HL-60 (cell line): ENCODE measurements at regions not wholly inside any gene's neighbourhood (a gene's known extent, or its start where the extent isn't known, plus 50 kb on each side); places are given as distances from the start of the nearest gene placed in this dataset.

Experiments used
- DNase-seq, 2 experiments: peaks; one replicate each; pipeline ENCODE4 v3.0.0-alpha.2; 2010 to 2020; ENCODE audit warnings: low read depth in 1 of 2, low spot score in 1 of 2
- H3K27ac ChIP-seq: fragments of 250-450 bp; sonication (Bioruptor Pico); replicated peaks from 2 replicates; pipeline ENCODE4 v1.5.1; 2020; ENCODE audit warnings: mild to moderate bottlenecking, moderate library complexity
- H3K27me3 ChIP-seq: fragments of 250-450 bp; sonication (Bioruptor Pico); 2 replicates; pipeline ENCODE4 v1.5.1; 2021; ENCODE audit warnings: mild to moderate bottlenecking, moderate library complexity; ENCODE audit not compliant: insufficient read depth, poor library complexity, severe bottlenecking
- H3K4me3 ChIP-seq: replicated peaks from 2 replicates; pipeline ENCODE4 v1.5.1; 2011; ENCODE audit warnings: mild to moderate bottlenecking, control low read depth, low read length; ENCODE audit not compliant: insufficient read depth
- GABPA ChIP-seq: IDR thresholded peaks from 2 replicates; pipeline ENCODE4 v1.6.1; 2012; ENCODE audit warnings: low read depth
- POLR2AphosphoS5 ChIP-seq: IDR thresholded peaks from 2 replicates; pipeline ENCODE4 v1.6.1; 2012; ENCODE audit warnings: low read depth
- SPI1 ChIP-seq: IDR thresholded peaks from 2 replicates; pipeline ENCODE4 v1.6.1; 2012; ENCODE audit warnings: low read depth, mild to moderate bottlenecking, borderline replicate concordance
- TF ChIP-seq, protein P1 (sequence below): IDR thresholded peaks from 2 replicates; pipeline ENCODE4 v1.6.1; 2012; ENCODE audit warnings: low read depth; ENCODE audit not compliant: insufficient replicate concordance
- TF ChIP-seq, protein P2 (sequence below): IDR thresholded peaks from one replicate; pipeline ENCODE4 v1.5.1; 2011; ENCODE audit warnings: low read length, control low read depth, inconsistent platforms; ENCODE audit not compliant: insufficient read depth

DNA sequence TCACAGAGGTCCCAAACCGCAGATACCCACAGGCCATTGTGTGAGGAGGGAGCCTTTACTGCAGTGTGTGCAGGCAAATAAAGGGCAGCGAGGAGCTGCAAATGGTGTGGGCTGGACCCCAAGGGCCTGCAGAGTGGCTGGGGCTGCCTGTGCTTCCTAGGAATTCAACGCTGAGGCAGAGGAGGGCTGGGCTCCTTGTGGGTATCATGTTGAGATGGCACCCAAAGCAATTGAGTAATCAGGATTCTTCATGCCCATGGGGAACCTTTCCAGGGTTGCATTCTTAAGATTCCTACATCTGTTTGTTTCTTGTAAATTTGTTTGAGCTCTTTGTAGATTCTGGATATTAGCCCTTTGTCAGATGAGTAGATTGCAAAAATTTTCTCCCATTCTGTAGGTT, 85.4 kb upstream of the LIPC start:
- TF ChIP-seq, protein P1, sequence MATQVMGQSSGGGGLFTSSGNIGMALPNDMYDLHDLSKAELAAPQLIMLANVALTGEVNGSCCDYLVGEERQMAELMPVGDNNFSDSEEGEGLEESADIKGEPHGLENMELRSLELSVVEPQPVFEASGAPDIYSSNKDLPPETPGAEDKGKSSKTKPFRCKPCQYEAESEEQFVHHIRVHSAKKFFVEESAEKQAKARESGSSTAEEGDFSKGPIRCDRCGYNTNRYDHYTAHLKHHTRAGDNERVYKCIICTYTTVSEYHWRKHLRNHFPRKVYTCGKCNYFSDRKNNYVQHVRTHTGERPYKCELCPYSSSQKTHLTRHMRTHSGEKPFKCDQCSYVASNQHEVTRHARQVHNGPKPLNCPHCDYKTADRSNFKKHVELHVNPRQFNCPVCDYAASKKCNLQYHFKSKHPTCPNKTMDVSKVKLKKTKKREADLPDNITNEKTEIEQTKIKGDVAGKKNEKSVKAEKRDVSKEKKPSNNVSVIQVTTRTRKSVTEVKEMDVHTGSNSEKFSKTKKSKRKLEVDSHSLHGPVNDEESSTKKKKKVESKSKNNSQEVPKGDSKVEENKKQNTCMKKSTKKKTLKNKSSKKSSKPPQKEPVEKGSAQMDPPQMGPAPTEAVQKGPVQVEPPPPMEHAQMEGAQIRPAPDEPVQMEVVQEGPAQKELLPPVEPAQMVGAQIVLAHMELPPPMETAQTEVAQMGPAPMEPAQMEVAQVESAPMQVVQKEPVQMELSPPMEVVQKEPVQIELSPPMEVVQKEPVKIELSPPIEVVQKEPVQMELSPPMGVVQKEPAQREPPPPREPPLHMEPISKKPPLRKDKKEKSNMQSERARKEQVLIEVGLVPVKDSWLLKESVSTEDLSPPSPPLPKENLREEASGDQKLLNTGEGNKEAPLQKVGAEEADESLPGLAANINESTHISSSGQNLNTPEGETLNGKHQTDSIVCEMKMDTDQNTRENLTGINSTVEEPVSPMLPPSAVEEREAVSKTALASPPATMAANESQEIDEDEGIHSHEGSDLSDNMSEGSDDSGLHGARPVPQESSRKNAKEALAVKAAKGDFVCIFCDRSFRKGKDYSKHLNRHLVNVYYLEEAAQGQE, result no peak
- no peak for TF ChIP-seq GABPA
- TF ChIP-seq SPI1, result no peak
- TF ChIP-seq, protein P2, sequence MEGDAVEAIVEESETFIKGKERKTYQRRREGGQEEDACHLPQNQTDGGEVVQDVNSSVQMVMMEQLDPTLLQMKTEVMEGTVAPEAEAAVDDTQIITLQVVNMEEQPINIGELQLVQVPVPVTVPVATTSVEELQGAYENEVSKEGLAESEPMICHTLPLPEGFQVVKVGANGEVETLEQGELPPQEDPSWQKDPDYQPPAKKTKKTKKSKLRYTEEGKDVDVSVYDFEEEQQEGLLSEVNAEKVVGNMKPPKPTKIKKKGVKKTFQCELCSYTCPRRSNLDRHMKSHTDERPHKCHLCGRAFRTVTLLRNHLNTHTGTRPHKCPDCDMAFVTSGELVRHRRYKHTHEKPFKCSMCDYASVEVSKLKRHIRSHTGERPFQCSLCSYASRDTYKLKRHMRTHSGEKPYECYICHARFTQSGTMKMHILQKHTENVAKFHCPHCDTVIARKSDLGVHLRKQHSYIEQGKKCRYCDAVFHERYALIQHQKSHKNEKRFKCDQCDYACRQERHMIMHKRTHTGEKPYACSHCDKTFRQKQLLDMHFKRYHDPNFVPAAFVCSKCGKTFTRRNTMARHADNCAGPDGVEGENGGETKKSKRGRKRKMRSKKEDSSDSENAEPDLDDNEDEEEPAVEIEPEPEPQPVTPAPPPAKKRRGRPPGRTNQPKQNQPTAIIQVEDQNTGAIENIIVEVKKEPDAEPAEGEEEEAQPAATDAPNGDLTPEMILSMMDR, result no peak
- no peak for TF ChIP-seq POLR2AphosphoS5
- H3K27ac ChIP-seq, result no peak overlapping the region
- H3K4me3 ChIP-seq, result no peak overlapping the region
- no peaks in the 10 kb centered on the region for H3K27me3 ChIP-seq
- no peak for DNase-seq

DNA sequence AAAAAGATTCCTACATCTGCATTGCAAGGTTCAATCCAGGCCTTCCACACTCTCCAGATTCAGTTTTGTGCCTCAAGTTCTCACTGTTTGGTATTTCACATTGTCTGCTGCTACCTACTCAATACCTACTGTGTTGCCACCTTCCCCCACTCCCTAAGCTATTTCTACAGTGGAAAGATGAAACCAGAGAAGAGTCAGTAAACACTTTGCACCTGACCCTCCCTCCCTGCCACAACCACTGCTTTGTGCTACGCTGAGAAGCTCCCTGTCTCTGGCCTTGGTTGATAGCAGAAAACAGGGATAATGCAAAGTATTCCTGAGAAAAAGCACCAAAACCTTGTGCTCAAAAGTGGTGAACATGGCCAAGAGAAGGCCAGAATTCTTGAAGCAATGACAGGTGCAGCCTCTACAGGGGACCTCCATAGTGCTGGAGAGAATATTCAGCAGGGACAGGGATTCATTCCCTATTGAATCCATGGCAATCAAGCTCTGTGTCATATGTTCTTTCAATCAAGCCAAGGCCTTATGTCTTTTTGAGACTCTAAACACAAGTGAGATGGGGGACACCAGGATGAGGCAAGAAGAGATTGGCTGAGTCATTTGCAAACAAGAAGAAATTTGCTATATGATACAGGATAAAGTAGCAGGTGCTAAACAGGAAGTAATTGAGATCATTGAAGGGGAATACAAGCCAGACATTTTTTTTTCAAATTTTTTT, 83.5 kb upstream of the LIPC start:
- no peak for TF ChIP-seq POLR2AphosphoS5
- TF ChIP-seq, protein P1, result no peak
- no peak for TF ChIP-seq SPI1
- TF ChIP-seq, protein P2, result no peak
- DNase-seq, result no peak
- H3K4me3 ChIP-seq, result no peak overlapping the region
- H3K27me3 ChIP-seq, result no peaks in the 10 kb centered on the region
- no peak overlapping the region for H3K27ac ChIP-seq

DNA sequence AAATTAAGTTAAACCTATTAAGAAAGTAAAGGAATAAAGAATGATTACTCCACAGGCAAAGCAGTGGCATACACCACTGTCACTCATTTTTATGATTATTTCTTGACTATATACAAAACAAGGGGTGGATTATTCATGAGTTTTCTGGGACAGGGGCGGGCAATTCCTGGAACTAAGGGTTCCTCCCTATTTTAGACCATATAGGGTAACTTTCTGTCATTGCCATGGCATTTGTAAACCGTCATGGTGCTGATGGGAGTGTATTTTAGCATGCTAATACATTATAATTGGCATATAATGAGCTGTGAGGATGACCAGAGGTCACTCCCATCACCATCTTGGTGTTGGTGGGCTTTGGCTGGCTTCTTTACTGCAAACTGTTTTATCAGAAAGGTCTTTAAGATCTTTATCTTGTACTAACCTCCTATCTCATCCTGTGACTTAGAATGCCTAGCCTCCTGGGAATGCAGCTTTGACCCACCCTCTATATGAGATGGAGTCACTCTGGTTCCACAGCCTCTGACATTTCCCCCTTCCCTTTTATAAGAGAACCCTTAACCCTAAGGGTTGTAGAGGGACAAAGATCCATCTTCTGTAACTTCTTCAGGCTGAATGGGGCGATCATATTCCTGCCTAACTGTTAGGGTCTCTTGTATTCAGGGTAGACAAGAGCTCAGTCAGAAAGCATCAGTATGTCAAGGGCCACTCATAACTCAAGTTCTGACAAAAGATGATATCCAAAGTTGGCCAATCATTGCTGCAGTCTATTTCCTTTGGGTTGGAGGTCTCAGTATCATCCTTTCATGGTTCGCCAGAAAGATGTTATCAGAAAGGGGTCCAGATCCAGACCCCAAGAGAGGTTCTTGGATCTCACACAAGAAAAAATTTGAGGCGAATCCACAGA, 79.5 kb upstream of the LIPC start:
- no peak for DNase-seq
- Histone ChIP-seq H3K27me3 (no peaks in the 10 kb centered on the region), H3K27ac (no peak overlapping the region), H3K4me3 (no peak overlapping the region)
- TF ChIP-seq POLR2AphosphoS5 (no peak), SPI1 (no peak), GABPA (no peak)
- TF ChIP-seq, protein P1, result no peak
- TF ChIP-seq, protein P2, result no peak
